Upper lobe of right lung (tissue), 1 donor: ENCODE measurements at regions not wholly inside any gene's neighbourhood (a gene's known extent, or its start where the extent isn't known, plus 50 kb on each side); places are given as distances from the start of the nearest gene placed in this dataset.

Source experiments
- ATAC-seq: fragments of 200-7000 bp; cut with Tn5 transposase; one replicate; pipeline ENCODE4 v1.9.1; 2020; ENCODE audit warnings: mild to moderate bottlenecking, moderate library complexity
- DNase-seq: peaks from one replicate; pipeline ENCODE4 v3.0.0-alpha.2; 2020
- H3K27ac ChIP-seq: fragments of 200-600 bp; one replicate; pipeline ENCODE4 v1.8.0; 2022
- H3K27me3 ChIP-seq: fragments of 200-600 bp; one replicate; pipeline ENCODE4 v1.8.0; 2022; ENCODE audit warnings: mild to moderate bottlenecking
- H3K36me3 ChIP-seq: fragments of 200-600 bp; one replicate; pipeline ENCODE4 v1.8.0; 2022
- H3K4me1 ChIP-seq: fragments of 200-600 bp; one replicate; pipeline ENCODE4 v1.8.0; 2022
- H3K4me3 ChIP-seq: fragments of 200-600 bp; one replicate; pipeline ENCODE4 v1.8.0; 2022; ENCODE audit warnings: mild to moderate bottlenecking
- H3K9me3 ChIP-seq: fragments of 200-600 bp; one replicate; pipeline ENCODE4 v1.8.0; 2022
- intact Hi-C: fragments of 100-400 bp; cut with DNase I; formaldehyde crosslinking; loops from one replicate; pipeline ENCODE4 v1.11.0; 2022
- TF ChIP-seq, protein P1 (sequence below): fragments of 200-600 bp; IDR thresholded peaks from one replicate; pipeline ENCODE4 v1.8.0; 2022; ENCODE audit warnings: antibody characterized with exemption
- donor health status: DM: no; HTN: yes; CAD: no; lungs with severe emphysema.

DNA sequence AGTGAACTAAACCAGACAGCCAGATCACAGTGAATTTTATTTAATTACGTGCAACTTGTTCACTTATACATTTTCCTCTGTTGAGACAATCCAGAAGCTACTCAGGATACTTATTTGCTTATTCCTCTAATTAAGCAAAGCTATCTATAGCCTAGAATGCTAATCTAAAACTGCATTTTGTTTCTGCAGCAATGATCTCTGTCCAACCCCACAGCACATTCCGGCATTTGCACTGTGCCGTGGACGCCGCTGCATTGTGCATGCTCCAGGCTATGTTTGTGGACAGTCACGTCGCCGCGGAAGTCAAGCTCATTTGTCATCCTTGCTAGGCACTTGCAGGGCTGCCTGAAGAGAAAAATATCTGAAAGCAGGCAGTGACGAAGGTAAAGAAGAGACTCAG lies 406.9 kb downstream of the RFC3 start:
- ATAC-seq (no peak), DNase-seq (no peak)
- no peaks in the 10 kb centered on the region for H3K9me3 ChIP-seq
- no peak overlapping the region for H3K4me3 ChIP-seq
- intact Hi-C loops = no loop called here
- no peaks in the 10 kb centered on the region for H3K4me1 ChIP-seq
- no peaks in the 10 kb centered on the region for H3K36me3 ChIP-seq
- no peak overlapping the region for H3K27ac ChIP-seq
- H3K27me3 ChIP-seq = no peaks in the 10 kb centered on the region
- TF ChIP-seq, protein P1, sequence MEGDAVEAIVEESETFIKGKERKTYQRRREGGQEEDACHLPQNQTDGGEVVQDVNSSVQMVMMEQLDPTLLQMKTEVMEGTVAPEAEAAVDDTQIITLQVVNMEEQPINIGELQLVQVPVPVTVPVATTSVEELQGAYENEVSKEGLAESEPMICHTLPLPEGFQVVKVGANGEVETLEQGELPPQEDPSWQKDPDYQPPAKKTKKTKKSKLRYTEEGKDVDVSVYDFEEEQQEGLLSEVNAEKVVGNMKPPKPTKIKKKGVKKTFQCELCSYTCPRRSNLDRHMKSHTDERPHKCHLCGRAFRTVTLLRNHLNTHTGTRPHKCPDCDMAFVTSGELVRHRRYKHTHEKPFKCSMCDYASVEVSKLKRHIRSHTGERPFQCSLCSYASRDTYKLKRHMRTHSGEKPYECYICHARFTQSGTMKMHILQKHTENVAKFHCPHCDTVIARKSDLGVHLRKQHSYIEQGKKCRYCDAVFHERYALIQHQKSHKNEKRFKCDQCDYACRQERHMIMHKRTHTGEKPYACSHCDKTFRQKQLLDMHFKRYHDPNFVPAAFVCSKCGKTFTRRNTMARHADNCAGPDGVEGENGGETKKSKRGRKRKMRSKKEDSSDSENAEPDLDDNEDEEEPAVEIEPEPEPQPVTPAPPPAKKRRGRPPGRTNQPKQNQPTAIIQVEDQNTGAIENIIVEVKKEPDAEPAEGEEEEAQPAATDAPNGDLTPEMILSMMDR = no peak

DNA sequence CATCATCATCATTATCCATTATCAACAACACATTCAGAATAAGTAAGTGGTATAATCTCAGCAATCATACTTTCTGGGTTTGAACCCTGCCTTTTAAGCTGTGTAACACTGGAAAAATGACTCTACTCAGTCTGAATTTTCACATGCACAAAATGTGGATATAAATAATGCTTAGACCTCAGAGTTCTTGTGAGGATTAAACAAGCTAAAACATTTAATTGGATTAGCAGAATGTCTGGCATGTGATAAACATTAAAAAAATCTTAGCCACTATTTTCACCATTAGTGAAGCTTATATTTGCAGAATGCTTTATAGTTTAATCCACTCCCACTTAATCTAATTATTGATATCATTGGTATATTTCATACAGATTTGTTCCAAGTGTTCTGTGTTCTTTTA lies 412.3 kb downstream of the RFC3 start:
- H3K27me3 ChIP-seq = no peaks in the 10 kb centered on the region
- ATAC-seq (no peak), DNase-seq (no peak)
- peaks cover 5% of the 10 kb centered on the region for H3K9me3 ChIP-seq
- TF ChIP-seq, protein P1 = no peak
- no peak overlapping the region for H3K27ac ChIP-seq
- H3K36me3 ChIP-seq = no peaks in the 10 kb centered on the region
- intact Hi-C loops = no loop called here
- no peaks in the 10 kb centered on the region for H3K4me1 ChIP-seq
- no peak overlapping the region for H3K4me3 ChIP-seq

DNA sequence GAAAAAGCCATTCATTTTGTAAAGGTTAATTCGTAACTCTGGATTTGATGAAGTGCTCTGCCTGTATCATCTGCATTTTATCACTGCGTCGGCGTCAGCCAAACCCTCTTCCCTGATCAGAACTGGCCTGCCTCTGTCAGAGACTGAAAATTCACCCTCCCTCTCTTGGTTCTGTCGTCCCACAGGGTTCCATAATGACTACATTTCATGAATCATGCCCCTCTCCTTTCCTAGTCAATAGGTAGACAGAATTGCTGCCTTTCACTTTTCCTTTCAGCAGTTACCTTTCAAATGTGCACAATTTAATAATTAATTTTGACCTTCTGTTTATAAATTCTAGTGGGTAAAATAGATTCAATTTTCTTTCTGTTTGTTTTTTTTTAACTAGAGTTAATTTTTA lies 423.4 kb downstream of the RFC3 start:
- TF ChIP-seq, protein P1 = no peak
- intact Hi-C loops = no loop called here
- Histone ChIP-seq H3K9me3 (peaks cover 5% of the 10 kb centered on the region), H3K27me3 (no peaks in the 10 kb centered on the region), H3K4me3 (no peak overlapping the region), H3K27ac (no peak overlapping the region), H3K36me3 (no peaks in the 10 kb centered on the region), H3K4me1 (no peaks in the 10 kb centered on the region)
- DNase-seq (no peak), ATAC-seq (no peak)

DNA sequence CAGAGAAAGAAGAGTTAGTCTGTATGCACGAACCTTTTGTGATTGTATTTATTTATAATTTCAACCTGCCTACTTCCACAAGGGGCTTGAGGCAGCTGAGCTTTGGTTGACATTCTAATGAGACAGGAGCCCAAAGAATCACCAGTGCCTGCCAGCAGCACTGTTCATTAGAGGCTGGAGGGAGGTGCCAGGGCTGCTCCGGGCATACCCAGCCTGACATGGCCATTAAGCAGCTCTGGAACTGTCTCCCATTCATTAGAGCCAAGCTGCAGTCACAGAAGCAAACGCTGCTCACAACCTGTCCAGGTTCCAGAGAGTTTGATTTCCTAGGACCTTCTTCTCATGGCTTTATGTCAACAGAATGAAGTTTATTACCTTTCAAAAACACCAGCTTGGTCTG lies 425.5 kb downstream of the RFC3 start:
- ATAC-seq = no peak
- DNase-seq = no peak
- intact Hi-C loops = no loop called here
- no peak overlapping the region for H3K4me3 ChIP-seq
- H3K36me3 ChIP-seq = no peaks in the 10 kb centered on the region
- no peaks in the 10 kb centered on the region for H3K27me3 ChIP-seq
- no peak overlapping the region for H3K27ac ChIP-seq
- H3K9me3 ChIP-seq = no peaks in the 10 kb centered on the region
- no peaks in the 10 kb centered on the region for H3K4me1 ChIP-seq
- TF ChIP-seq, protein P1 = no peak

DNA sequence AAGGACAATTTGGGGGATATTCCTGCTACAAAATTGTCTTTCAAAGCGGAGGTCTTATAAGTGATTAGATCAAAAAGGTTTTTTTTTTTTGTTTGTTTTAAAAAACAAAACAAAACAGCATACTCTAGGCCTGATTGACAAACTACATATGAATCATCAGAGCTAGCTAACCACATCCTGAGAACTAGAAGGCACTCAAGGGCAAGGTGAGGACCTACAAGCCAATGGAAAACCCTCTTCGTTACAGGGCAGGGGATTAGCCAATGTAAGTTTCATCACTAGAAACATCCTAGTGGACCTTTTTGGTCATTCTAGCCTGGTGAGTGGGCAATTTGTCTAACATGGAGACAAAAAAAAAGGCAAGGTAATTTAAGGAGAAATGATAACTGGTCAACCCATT lies 428.6 kb downstream of the RFC3 start:
- intact Hi-C loops = no loop called here
- TF ChIP-seq, protein P1 = no peak
- H3K4me3 ChIP-seq = no peak overlapping the region
- no peaks in the 10 kb centered on the region for H3K4me1 ChIP-seq
- no peaks in the 10 kb centered on the region for H3K36me3 ChIP-seq
- DNase-seq (no peak), ATAC-seq (no peak)
- H3K27me3 ChIP-seq = no peaks in the 10 kb centered on the region
- no peaks in the 10 kb centered on the region for H3K9me3 ChIP-seq
- H3K27ac ChIP-seq = no peak overlapping the region

DNA sequence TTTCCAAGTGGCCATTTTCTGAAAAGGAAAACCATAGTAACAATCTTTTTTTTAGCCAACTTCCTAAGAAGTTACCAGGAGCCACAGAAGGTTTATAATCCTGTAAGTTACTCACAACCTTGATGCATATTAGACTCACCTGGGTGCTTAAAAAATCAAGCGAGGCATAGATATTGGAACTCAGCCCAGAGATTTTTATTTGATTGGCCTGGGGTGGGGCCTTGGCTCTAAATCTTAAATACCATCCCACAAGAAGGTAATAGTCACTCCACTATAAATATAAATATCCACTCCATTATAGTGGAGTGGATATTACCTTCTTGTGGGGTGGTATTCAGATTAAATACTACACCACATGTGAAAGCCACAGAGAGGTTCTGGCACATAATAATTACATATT lies 429.6 kb downstream of the RFC3 start:
- no peaks in the 10 kb centered on the region for H3K9me3 ChIP-seq
- H3K27me3 ChIP-seq = no peaks in the 10 kb centered on the region
- H3K4me3 ChIP-seq = no peak overlapping the region
- TF ChIP-seq, protein P1 = no peak
- intact Hi-C loops = no loop called here
- ATAC-seq (no peak), DNase-seq (no peak)
- no peaks in the 10 kb centered on the region for H3K4me1 ChIP-seq
- H3K36me3 ChIP-seq = no peaks in the 10 kb centered on the region
- no peak overlapping the region for H3K27ac ChIP-seq
